ENCODE measurements at regions not wholly inside any gene's neighbourhood (a gene's known extent, or its start where the extent isn't known, plus 50 kb on each side); places are given as distances from the start of the nearest gene placed in this dataset.

GRCh38 chr5:108696407-108696806, 51.3 kb upstream of the FER start (continued):
- TF ChIP-seq ZNF462 (CRISPR knock-in tag; IDR thresholded peaks at IDR 0.05) (no peak), NANOG (IDR thresholded peaks at IDR 0.05; ENCODE audit: borderline replicate concordance) (no peak), STAT1 (IDR thresholded peaks at IDR 0.05; ENCODE audit: unreplicated experiment) (no peak), CTCF (conservative IDR thresholded peaks at IDR 0.05; ENCODE audit: low read depth in 2 of 2) (no peak), EZH2phosphoT487 (IDR thresholded peaks at IDR 0.05; ENCODE audit: unreplicated experiment) (no peak), CREB1 (CRISPR knock-in tag; IDR thresholded peaks at IDR 0.05; ENCODE audit: low read depth) (no peak), REST (IDR thresholded peaks at IDR 0.05; ENCODE audit: unreplicated experiment) (no peak), ZNF114 (CRISPR knock-in tag; IDR thresholded peaks at IDR 0.05) (no peak), ZNF331 (CRISPR knock-in tag; IDR thresholded peaks at IDR 0.05; ENCODE audit: low read depth) (no peak)

All from GM23338 (cell line).